Activated CD8-positive, alpha-beta T cell treated with anti-CD3 and anti-CD28 coated beads, Interleukin-2, amount 10 ng/mL, durations not matched to agents 7 days and 5 days (primary cell): ENCODE measurements at regions not wholly inside any gene's neighbourhood (a gene's known extent, or its start where the extent isn't known, plus 50 kb on each side); places are given as distances from the start of the nearest gene placed in this dataset.
"Not testable (repeated sequence)": the region's sequence is repeated elsewhere in the genome, so short reads cannot be mapped to it uniquely, and the experiment has no call there.

Experiments used
- ATAC-seq: fragments of 150-1000 bp; cut with Tn5 transposase; one replicate; pipeline ENCODE4 v1.10.0; 2021; ENCODE audit warnings: moderate library complexity
- CTCF ChIA-PET: fragments of 350-600 bp; sonication (Branson Sonifier 250); formaldehyde crosslinking; loops from one replicate; lab custom pipeline; 2021; ENCODE audit warnings: antibody characterized with exemption; lab: Charles Lee
- POLR2A ChIA-PET: fragments of 350-600 bp; sonication (Branson Sonifier 250); formaldehyde crosslinking; loops from one replicate; lab custom pipeline; 2021; ENCODE audit warnings: antibody characterized with exemption; lab: Charles Lee
- DNase-seq: peaks from one replicate; pipeline ENCODE4 v3.0.0-alpha.2; 2020
- H3K27ac Mint-ChIP-seq: one replicate; pipeline ENCODE4 v1.8.0; 2021; ENCODE audit warnings: mild to moderate bottlenecking, mixed read lengths
- H3K27me3 Mint-ChIP-seq: one replicate; pipeline ENCODE4 v1.8.0; 2021; ENCODE audit warnings: low read depth, mixed read lengths
- H3K36me3 Mint-ChIP-seq: one replicate; pipeline ENCODE4 v1.8.0; 2021; ENCODE audit warnings: low read depth, mixed read lengths
- H3K4me1 Mint-ChIP-seq: one replicate; pipeline ENCODE4 v1.8.0; 2021; ENCODE audit warnings: low read depth, mixed read lengths
- H3K4me3 Mint-ChIP-seq: one replicate; pipeline ENCODE4 v1.8.0; 2021; ENCODE audit warnings: mild to moderate bottlenecking, mixed read lengths
- H3K9me3 Mint-ChIP-seq: one replicate; pipeline ENCODE4 v1.8.0; 2022; ENCODE audit warnings: mixed read lengths; ENCODE audit not compliant: insufficient read depth

GRCh38 chr11:38952698-38953097 is 2354.7 kb upstream of the RAG2 start:
- Mint-ChIP-seq H3K9me3 (peaks cover 6% of the 10 kb centered on the region), H3K36me3 (no peaks in the 10 kb centered on the region), H3K4me3 (no peak overlapping the region), H3K27me3 (no peaks in the 10 kb centered on the region), H3K27ac (no peak overlapping the region), H3K4me1 (no peaks in the 10 kb centered on the region)
- CTCF ChIA-PET, result no interaction called here
- no peak for DNase-seq
- POLR2A ChIA-PET, result no interaction called here
- no peak for ATAC-seq

GRCh38 chr11:38950867-38951266 is 2352.8 kb upstream of the RAG2 start:
- H3K27ac Mint-ChIP-seq, result no peak overlapping the region
- no peaks in the 10 kb centered on the region for H3K36me3 Mint-ChIP-seq
- H3K4me1 Mint-ChIP-seq, result no peaks in the 10 kb centered on the region
- ChIA-PET CTCF (no interaction called here), POLR2A (no interaction called here)
- no peaks in the 10 kb centered on the region for H3K27me3 Mint-ChIP-seq
- H3K9me3 Mint-ChIP-seq, result peaks cover 16% of the 10 kb centered on the region
- ATAC-seq, result no peak
- DNase-seq, result no peak
- no peak overlapping the region for H3K4me3 Mint-ChIP-seq

GRCh38 chr11:38948392-38948791 is 2350.4 kb upstream of the RAG2 start:
- DNase-seq (no peak), ATAC-seq (no peak)
- no peak overlapping the region for H3K4me3 Mint-ChIP-seq
- H3K4me1 Mint-ChIP-seq, result no peaks in the 10 kb centered on the region
- H3K27ac Mint-ChIP-seq, result no peak overlapping the region
- peaks cover 22% of the 10 kb centered on the region for H3K9me3 Mint-ChIP-seq
- no peaks in the 10 kb centered on the region for H3K27me3 Mint-ChIP-seq
- ChIA-PET POLR2A (no interaction called here), CTCF (no interaction called here)
- no peaks in the 10 kb centered on the region for H3K36me3 Mint-ChIP-seq

GRCh38 chr11:38937709-38938108 is 2339.7 kb upstream of the RAG2 start:
- Mint-ChIP-seq H3K27me3 (no peaks in the 10 kb centered on the region), H3K27ac (no peak overlapping the region), H3K4me1 (no peaks in the 10 kb centered on the region), H3K4me3 (no peak overlapping the region), H3K9me3 (peaks cover 18% of the 10 kb centered on the region), H3K36me3 (no peaks in the 10 kb centered on the region)
- ATAC-seq, result no peak
- CTCF ChIA-PET, result no interaction called here
- POLR2A ChIA-PET, result no interaction called here
- no peak for DNase-seq

GRCh38 chr11:38935941-38936340 is 2337.9 kb upstream of the RAG2 start:
- H3K27ac Mint-ChIP-seq, result no peak overlapping the region
- H3K27me3 Mint-ChIP-seq, result no peaks in the 10 kb centered on the region
- ChIA-PET CTCF (no interaction called here), POLR2A (no interaction called here)
- H3K4me3 Mint-ChIP-seq, result no peak overlapping the region
- no peaks in the 10 kb centered on the region for H3K36me3 Mint-ChIP-seq
- DNase-seq (no peak), ATAC-seq (no peak)
- H3K9me3 Mint-ChIP-seq, result peaks cover 30% of the 10 kb centered on the region
- H3K4me1 Mint-ChIP-seq, result no peaks in the 10 kb centered on the region

GRCh38 chr11:38927993-38928392 is 2330.0 kb upstream of the RAG2 start:
- H3K36me3 Mint-ChIP-seq, result no peaks in the 10 kb centered on the region
- POLR2A ChIA-PET, result no interaction called here
- no peak overlapping the region for H3K27ac Mint-ChIP-seq
- H3K27me3 Mint-ChIP-seq, result no peaks in the 10 kb centered on the region
- CTCF ChIA-PET, result no interaction called here
- no peak for DNase-seq
- H3K4me3 Mint-ChIP-seq, result no peak overlapping the region
- no peaks in the 10 kb centered on the region for H3K4me1 Mint-ChIP-seq
- H3K9me3 Mint-ChIP-seq, result peaks cover 14% of the 10 kb centered on the region
- ATAC-seq, result no peak

GRCh38 chr11:38924644-38925043 is 2326.6 kb upstream of the RAG2 start:
- ATAC-seq, result no peak
- POLR2A ChIA-PET, result no interaction called here
- no peaks in the 10 kb centered on the region for H3K27me3 Mint-ChIP-seq

GRCh38 chr11:38900211-38900610 is 2302.2 kb upstream of the RAG2 start:
- no peak overlapping the region for H3K27ac Mint-ChIP-seq
- ChIA-PET CTCF (no interaction called here), POLR2A (no interaction called here)
- no peaks in the 10 kb centered on the region for H3K27me3 Mint-ChIP-seq
- ATAC-seq, result no peak
- no peak for DNase-seq
- H3K4me3 Mint-ChIP-seq, result no peak overlapping the region
- H3K9me3 Mint-ChIP-seq, result peaks cover 23% of the 10 kb centered on the region
- H3K4me1 Mint-ChIP-seq, result no peaks in the 10 kb centered on the region
- H3K36me3 Mint-ChIP-seq, result no peaks in the 10 kb centered on the region

More at GRCh38 chr11:38924644-38925043, 2326.6 kb upstream of the RAG2 start:
- no peaks in the 10 kb centered on the region for H3K9me3 Mint-ChIP-seq
- no peak overlapping the region for H3K4me3 Mint-ChIP-seq
- H3K36me3 Mint-ChIP-seq, result no peaks in the 10 kb centered on the region
- H3K4me1 Mint-ChIP-seq, result no peaks in the 10 kb centered on the region
- CTCF ChIA-PET, result no interaction called here
- H3K27ac Mint-ChIP-seq, result no peak overlapping the region
- DNase-seq, result no peak

- H3K4me3 Mint-ChIP-seq, H3K27me3 Mint-ChIP-seq, POLR2A ChIA-PET, H3K36me3 Mint-ChIP-seq, H3K27ac Mint-ChIP-seq, CTCF ChIA-PET, H3K4me1 Mint-ChIP-seq, DNase-seq, ATAC-seq: not testable (repeated sequence)
- peaks cover 32% of the 10 kb centered on the region for H3K9me3 Mint-ChIP-seq
Observed at GRCh38 chr11:38894201-38894600, 2296.2 kb upstream of the RAG2 start.

GRCh38 chr11:38884145-38884865 is 2286.3 kb upstream of the RAG2 start:
- no peaks in the 10 kb centered on the region for H3K36me3 Mint-ChIP-seq
- H3K4me3 Mint-ChIP-seq, result no peak overlapping the region
- CTCF ChIA-PET, result no interaction called here

GRCh38 chr11:38867338-38867737 is 2269.3 kb upstream of the RAG2 start:
- Mint-ChIP-seq H3K36me3 (no peaks in the 10 kb centered on the region), H3K27me3 (no peaks in the 10 kb centered on the region), H3K9me3 (peaks cover 24% of the 10 kb centered on the region), H3K27ac (no peak overlapping the region), H3K4me1 (no peaks in the 10 kb centered on the region), H3K4me3 (no peak overlapping the region)
- ChIA-PET CTCF (no interaction called here), POLR2A (no interaction called here)
- ATAC-seq (no peak), DNase-seq (no peak)

More at GRCh38 chr11:38884145-38884865, 2286.3 kb upstream of the RAG2 start:
- Mint-ChIP-seq H3K27me3 (no peaks in the 10 kb centered on the region), H3K4me1 (no peaks in the 10 kb centered on the region), H3K27ac (no peak overlapping the region), H3K9me3 (peaks cover 7% of the 10 kb centered on the region)
- POLR2A ChIA-PET, result no interaction called here
- DNase-seq (no peak), ATAC-seq (no peak)

GRCh38 chr11:38865922-38866321 is 2267.9 kb upstream of the RAG2 start:
- Mint-ChIP-seq H3K27ac (no peak overlapping the region), H3K36me3 (no peaks in the 10 kb centered on the region), H3K4me3 (no peak overlapping the region), H3K9me3 (peaks cover 35% of the 10 kb centered on the region), H3K4me1 (no peaks in the 10 kb centered on the region), H3K27me3 (no peaks in the 10 kb centered on the region)
- DNase-seq, result no peak
- POLR2A ChIA-PET, result no interaction called here
- ATAC-seq, result no peak
- CTCF ChIA-PET, result no interaction called here

- no peaks in the 10 kb centered on the region for H3K36me3 Mint-ChIP-seq
- H3K4me3 Mint-ChIP-seq, result no peak overlapping the region
- H3K9me3 Mint-ChIP-seq, result peaks cover 40% of the 10 kb centered on the region
- no peaks in the 10 kb centered on the region for H3K27me3 Mint-ChIP-seq
- no peaks in the 10 kb centered on the region for H3K4me1 Mint-ChIP-seq
- POLR2A ChIA-PET, result no interaction called here
- DNase-seq (no peak), ATAC-seq (no peak)
- CTCF ChIA-PET, result no interaction called here
- no peak overlapping the region for H3K27ac Mint-ChIP-seq
Observed at GRCh38 chr11:38842991-38843390, 2245.0 kb upstream of the RAG2 start.
